EH (cell line): ENCODE measurements at regions not wholly inside any gene's neighbourhood (a gene's known extent, or its start where the extent isn't known, plus 50 kb on each side); places are given as distances from the start of the nearest gene placed in this dataset.

ENCODE experiments used
- DNase-seq: peaks from one replicate; pipeline ENCODE4 v3.0.0-alpha.2; 2015; ENCODE audit warnings: low read depth

- no peak for DNase-seq
These were observed 70.3 kb upstream of the CA10 start for GRCh38 chr17:52228823-52229222.

- no peak for DNase-seq
These were observed 69.4 kb upstream of the CA10 start for GRCh38 chr17:52227926-52228325.

GRCh38 chr17:52213451-52213850 is 54.9 kb upstream of the CA10 start:
- no peak for DNase-seq

GRCh38 chr17:52212851-52213250 is 54.3 kb upstream of the CA10 start:
- no peak for DNase-seq

- no peak for DNase-seq
These were observed 51.0 kb upstream of the CA10 start for GRCh38 chr17:52209507-52209906.
